Neural cell (in vitro differentiated cells): ENCODE measurements at regions not wholly inside any gene's neighbourhood (a gene's known extent, or its start where the extent isn't known, plus 50 kb on each side); places are given as distances from the start of the nearest gene placed in this dataset.

Source experiments
- POLR2AphosphoS5 ChIP-seq: IDR thresholded peaks from 2 replicates; pipeline ENCODE4 v1.6.1; 2012
- TF ChIP-seq, protein P1 (sequence below): fragments of 450-650 bp; IDR thresholded peaks from 2 replicates; pipeline ENCODE4 v1.5.1; 2014; ENCODE audit warnings: antibody characterized with exemption, mild to moderate bottlenecking, moderate library complexity; ENCODE audit not compliant: poor library complexity, severe bottlenecking

GRCh38 chr1:47660622-47661021 is 222.8 kb downstream of the FOXD2 start:
- no peak for TF ChIP-seq POLR2AphosphoS5
- TF ChIP-seq, protein P1, sequence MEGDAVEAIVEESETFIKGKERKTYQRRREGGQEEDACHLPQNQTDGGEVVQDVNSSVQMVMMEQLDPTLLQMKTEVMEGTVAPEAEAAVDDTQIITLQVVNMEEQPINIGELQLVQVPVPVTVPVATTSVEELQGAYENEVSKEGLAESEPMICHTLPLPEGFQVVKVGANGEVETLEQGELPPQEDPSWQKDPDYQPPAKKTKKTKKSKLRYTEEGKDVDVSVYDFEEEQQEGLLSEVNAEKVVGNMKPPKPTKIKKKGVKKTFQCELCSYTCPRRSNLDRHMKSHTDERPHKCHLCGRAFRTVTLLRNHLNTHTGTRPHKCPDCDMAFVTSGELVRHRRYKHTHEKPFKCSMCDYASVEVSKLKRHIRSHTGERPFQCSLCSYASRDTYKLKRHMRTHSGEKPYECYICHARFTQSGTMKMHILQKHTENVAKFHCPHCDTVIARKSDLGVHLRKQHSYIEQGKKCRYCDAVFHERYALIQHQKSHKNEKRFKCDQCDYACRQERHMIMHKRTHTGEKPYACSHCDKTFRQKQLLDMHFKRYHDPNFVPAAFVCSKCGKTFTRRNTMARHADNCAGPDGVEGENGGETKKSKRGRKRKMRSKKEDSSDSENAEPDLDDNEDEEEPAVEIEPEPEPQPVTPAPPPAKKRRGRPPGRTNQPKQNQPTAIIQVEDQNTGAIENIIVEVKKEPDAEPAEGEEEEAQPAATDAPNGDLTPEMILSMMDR, result no peak
